HG03520 (cell line): ENCODE measurements at regions not wholly inside any gene's neighbourhood (a gene's known extent, or its start where the extent isn't known, plus 50 kb on each side); places are given as distances from the start of the nearest gene placed in this dataset.

Source experiments
- ATAC-seq: cut with Tn5 transposase; IDR thresholded peaks from one replicate; pipeline ENCODE4 v1.9.1; 2021; ENCODE audit warnings: mild to moderate bottlenecking, moderate library complexity; ENCODE audit not compliant: unreplicated experiment

- ATAC-seq: no peak
Observed at GRCh38 chr5:120388016-120388781, 75.9 kb upstream of the PRR16 start.

- ATAC-seq: no peak
Observed at GRCh38 chr5:120394259-120394658, 69.8 kb upstream of the PRR16 start.

DNA sequence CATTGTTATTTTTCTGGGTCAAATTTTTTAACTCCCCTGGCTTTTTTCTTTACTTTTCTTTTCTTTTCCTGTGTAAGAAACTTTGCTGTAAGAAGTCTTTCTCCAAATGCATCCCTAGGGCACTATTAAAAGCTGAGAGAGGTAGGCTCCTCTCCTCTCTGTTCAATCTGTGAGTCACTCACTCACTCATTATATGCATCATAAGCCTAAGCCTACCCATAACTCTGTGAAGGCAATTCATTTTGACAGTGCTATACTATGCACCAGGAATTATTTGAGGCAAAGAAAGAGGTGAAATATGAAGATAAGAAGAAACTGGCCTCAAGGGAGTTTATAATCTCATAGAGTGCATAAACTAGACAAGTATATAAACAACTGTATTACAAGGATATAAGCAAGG is 67.9 kb upstream of the PRR16 start:
- no peak for ATAC-seq

DNA sequence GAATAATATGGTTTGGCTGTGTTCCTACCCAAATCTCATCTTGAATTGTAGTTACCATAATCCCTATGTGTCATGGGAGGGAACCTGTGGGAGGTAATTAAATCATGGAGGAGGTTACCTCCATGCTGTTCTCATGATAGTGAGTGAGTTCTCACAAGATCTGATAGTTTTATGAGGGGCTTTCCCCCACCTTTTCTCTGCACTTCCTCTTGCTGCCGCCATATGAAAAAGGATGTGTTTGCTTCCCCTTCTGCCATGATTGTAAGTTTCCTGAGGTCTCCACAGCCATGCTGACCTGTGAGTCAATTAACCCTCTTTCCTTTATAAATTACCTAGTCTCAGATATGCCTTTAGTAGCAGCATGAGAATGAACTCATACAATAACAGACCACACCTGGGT is 63.7 kb upstream of the PRR16 start:
- ATAC-seq: no peak

GRCh38 chr5:120402606-120403005 is 61.5 kb upstream of the PRR16 start:
- ATAC-seq: no peak

DNA sequence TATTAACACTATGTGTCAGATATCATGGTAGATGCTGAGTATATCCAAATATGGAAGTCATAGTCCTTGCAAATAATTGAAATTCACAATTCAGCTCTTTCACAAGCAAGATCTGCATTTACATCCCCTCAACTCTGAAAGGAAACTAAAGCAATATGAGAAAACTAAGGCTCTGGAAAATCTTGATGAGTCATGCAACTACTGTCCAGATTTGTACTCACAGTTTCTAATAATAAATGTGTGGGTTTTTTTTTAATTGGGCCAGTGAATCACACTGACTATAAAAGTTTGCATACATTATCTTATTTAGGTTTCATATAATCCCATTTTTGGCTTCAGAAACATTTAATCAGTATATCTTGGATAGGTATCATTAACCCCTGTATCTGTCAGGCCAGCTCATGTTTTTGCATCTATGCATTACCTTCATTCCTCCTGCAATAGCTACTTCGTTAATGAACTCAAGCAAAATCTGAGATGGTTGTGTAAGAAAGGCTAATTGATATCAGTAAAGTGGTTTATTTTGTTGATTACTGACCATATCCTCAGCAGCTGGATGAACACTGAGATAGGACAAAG is 58.7 kb upstream of the PRR16 start:
- ATAC-seq: no peak

GRCh38 chr5:120405923-120406322 is 58.2 kb upstream of the PRR16 start:
- no peak for ATAC-seq

- ATAC-seq: no peak
Observed at GRCh38 chr5:120413686-120414085, 50.4 kb upstream of the PRR16 start.
